ENCODE measurements at regions not wholly inside any gene's neighbourhood (a gene's known extent, or its start where the extent isn't known, plus 50 kb on each side); places are given as distances from the start of the nearest gene placed in this dataset.

- DNase-seq: no peak
- H3F3A ChIP-seq (ENCODE audit: insufficient read depth, low read length): no peaks in the 10 kb centered on the region
- H3K27ac ChIP-seq (ENCODE audit: low read length): no peak overlapping the region
- no peaks in the 10 kb centered on the region for H3K79me2 ChIP-seq (ENCODE audit: low read length)
- no peak overlapping the region for H3K4me2 ChIP-seq (ENCODE audit: low read depth, low read length)
- H3K9me3 ChIP-seq (replicated peaks; ENCODE audit: insufficient read depth, low read length): no peaks in the 10 kb centered on the region
- no peaks in the 10 kb centered on the region for H4K20me1 ChIP-seq (ENCODE audit: insufficient read depth, low read length)
- H3K27me3 ChIP-seq (replicated peaks; ENCODE audit: insufficient read depth, low read length): no peaks in the 10 kb centered on the region
- no peak overlapping the region for H3K4me3 ChIP-seq (ENCODE audit: low read length)
- H3K4me1 ChIP-seq (ENCODE audit: low read length): no peaks in the 10 kb centered on the region
- H3K9ac ChIP-seq (ENCODE audit: low read length): no peak overlapping the region
- no peak for TF ChIP-seq CTCF (IDR thresholded peaks at IDR 0.05; ENCODE audit: low read length)
- no peak for TF ChIP-seq EZH2phosphoT487 (IDR thresholded peaks at IDR 0.05; ENCODE audit: low read length)
- TF ChIP-seq EZH2 (optimal IDR thresholded peaks at IDR 0.05; ENCODE audit: low read depth, low read length): no peak
- H3K9me2 ChIP-seq (replicated peaks; ENCODE audit: insufficient read depth, low read length): no peaks in the 10 kb centered on the region
- H3K36me3 ChIP-seq (replicated peaks; ENCODE audit: insufficient read depth, low read length): no peaks in the 10 kb centered on the region
- H2AFZ ChIP-seq (ENCODE audit: low read length): no peak overlapping the region
Observed at GRCh38 chr3:87780811-87781210, 278.0 kb downstream of the CGGBP1 start.

- no peaks in the 10 kb centered on the region for H3K36me3 ChIP-seq (replicated peaks; ENCODE audit: insufficient read depth, low read length)
- no peaks in the 10 kb centered on the region for H4K20me1 ChIP-seq (ENCODE audit: insufficient read depth, low read length)
- no peaks in the 10 kb centered on the region for H3K79me2 ChIP-seq (ENCODE audit: low read length)
- no peak overlapping the region for H3K4me2 ChIP-seq (ENCODE audit: low read depth, low read length)
- no peaks in the 10 kb centered on the region for H3K4me1 ChIP-seq (ENCODE audit: low read length)
- no peak overlapping the region for H3K9ac ChIP-seq (ENCODE audit: low read length)
- DNase-seq: no peak
- no peaks in the 10 kb centered on the region for H3K27me3 ChIP-seq (replicated peaks; ENCODE audit: insufficient read depth, low read length)
- H3K9me2 ChIP-seq (replicated peaks; ENCODE audit: insufficient read depth, low read length): no peaks in the 10 kb centered on the region
- H2AFZ ChIP-seq (ENCODE audit: low read length): no peak overlapping the region
- H3K9me3 ChIP-seq (replicated peaks; ENCODE audit: insufficient read depth, low read length): no peaks in the 10 kb centered on the region
- no peaks in the 10 kb centered on the region for H3F3A ChIP-seq (ENCODE audit: insufficient read depth, low read length)
- H3K27ac ChIP-seq (ENCODE audit: low read length): no peak overlapping the region
- TF ChIP-seq CTCF (IDR thresholded peaks at IDR 0.05; ENCODE audit: low read length): no peak
- no peak for TF ChIP-seq EZH2phosphoT487 (IDR thresholded peaks at IDR 0.05; ENCODE audit: low read length)
- no peak for TF ChIP-seq EZH2 (optimal IDR thresholded peaks at IDR 0.05; ENCODE audit: low read depth, low read length)
- no peak overlapping the region for H3K4me3 ChIP-seq (ENCODE audit: low read length)
Observed at GRCh38 chr3:87778876-87779275, 279.9 kb downstream of the CGGBP1 start.

- no peaks in the 10 kb centered on the region for H3K9me3 ChIP-seq (replicated peaks; ENCODE audit: insufficient read depth, low read length)
- H3K4me2 ChIP-seq (ENCODE audit: low read depth, low read length): no peak overlapping the region
- no peaks in the 10 kb centered on the region for H3K27me3 ChIP-seq (replicated peaks; ENCODE audit: insufficient read depth, low read length)
- TF ChIP-seq EZH2phosphoT487 (IDR thresholded peaks at IDR 0.05; ENCODE audit: low read length) (no peak), CTCF (IDR thresholded peaks at IDR 0.05; ENCODE audit: low read length) (peak; percentile 77), EZH2 (optimal IDR thresholded peaks at IDR 0.05; ENCODE audit: low read depth, low read length) (no peak)
- no peaks in the 10 kb centered on the region for H3F3A ChIP-seq (ENCODE audit: insufficient read depth, low read length)
- no peak overlapping the region for H3K9ac ChIP-seq (ENCODE audit: low read length)
- no peak overlapping the region for H3K27ac ChIP-seq (ENCODE audit: low read length)
- no peak overlapping the region for H3K4me3 ChIP-seq (ENCODE audit: low read length)
- H4K20me1 ChIP-seq (ENCODE audit: insufficient read depth, low read length): no peaks in the 10 kb centered on the region
- H2AFZ ChIP-seq (ENCODE audit: low read length): no peak overlapping the region
- H3K36me3 ChIP-seq (replicated peaks; ENCODE audit: insufficient read depth, low read length): no peaks in the 10 kb centered on the region
- no peaks in the 10 kb centered on the region for H3K9me2 ChIP-seq (replicated peaks; ENCODE audit: insufficient read depth, low read length)
- H3K79me2 ChIP-seq (ENCODE audit: low read length): no peaks in the 10 kb centered on the region
- no peaks in the 10 kb centered on the region for H3K4me1 ChIP-seq (ENCODE audit: low read length)
- peak; percentile 50 for DNase-seq
Observed at GRCh38 chr3:87771337-87772192, 287.2 kb downstream of the CGGBP1 start.
